SHP77 treated with DMSO at 0.1 percent for 48 hours (cell line): ENCODE measurements at regions not wholly inside any gene's neighbourhood (a gene's known extent, or its start where the extent isn't known, plus 50 kb on each side); places are given as distances from the start of the nearest gene placed in this dataset.
"Not testable (repeated sequence)": the region's sequence is repeated elsewhere in the genome, so short reads cannot be mapped to it uniquely, and the experiment has no call there.

Experiments
- DNase-seq: peaks from one replicate; lab custom pipeline; 2025; lab: John Stamatoyannopoulos, UW

DNA sequence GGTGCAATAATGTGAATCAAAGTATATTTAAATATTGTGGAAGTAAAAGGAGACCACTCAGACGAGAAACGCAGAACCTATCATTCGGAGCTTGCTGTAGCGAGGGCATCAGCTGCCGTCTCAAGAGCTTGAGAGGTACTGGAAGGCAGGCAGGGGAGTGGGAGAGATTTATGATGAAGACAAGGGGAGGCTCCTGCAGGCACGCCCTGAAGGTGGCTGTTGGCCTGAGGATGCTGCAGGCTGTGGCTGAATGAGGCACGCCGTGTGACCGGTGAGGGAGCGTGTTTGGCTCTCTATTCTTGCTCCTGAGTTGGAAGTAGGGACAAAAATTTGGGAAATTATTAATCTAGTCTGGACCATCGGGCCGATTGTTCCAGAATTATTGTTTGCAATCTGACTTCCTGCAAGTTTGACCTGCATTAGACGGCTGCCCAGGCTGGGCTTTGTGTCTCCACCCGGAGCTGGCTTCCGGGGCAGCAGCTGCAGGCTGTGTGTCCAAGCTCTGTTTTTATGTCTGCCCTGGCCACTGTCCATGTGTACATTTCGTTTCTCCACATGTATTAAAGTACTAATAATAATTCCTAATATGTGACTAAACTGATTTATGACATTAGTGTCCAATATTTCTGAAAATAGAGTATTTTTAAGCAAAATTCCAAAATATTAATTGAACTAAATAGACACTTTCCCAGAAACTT, 91.1 kb upstream of the ANKRD10 start:
- DNase-seq, result peak; percentile 97

DNA sequence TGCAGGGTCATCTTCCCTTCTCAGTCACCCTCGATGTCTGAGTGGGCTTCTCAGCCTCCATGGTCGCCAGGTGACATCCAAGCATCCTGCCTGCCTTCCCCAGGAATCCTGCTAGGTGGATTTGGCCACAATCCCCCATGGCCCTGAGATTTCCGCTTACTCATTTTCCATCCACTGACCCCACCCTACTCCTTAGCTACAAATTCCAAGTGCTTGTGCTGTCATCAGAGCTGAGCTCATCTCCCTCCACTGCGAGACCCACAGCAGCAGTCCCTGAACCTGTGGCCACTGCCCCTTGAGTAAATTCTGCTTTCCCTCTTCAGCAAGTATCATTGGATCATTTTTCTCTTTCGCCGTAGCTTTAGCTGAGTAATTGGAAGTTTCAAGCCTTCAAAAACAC, 90.5 kb upstream of the ANKRD10 start:
- DNase-seq, result peak; percentile 81

DNA sequence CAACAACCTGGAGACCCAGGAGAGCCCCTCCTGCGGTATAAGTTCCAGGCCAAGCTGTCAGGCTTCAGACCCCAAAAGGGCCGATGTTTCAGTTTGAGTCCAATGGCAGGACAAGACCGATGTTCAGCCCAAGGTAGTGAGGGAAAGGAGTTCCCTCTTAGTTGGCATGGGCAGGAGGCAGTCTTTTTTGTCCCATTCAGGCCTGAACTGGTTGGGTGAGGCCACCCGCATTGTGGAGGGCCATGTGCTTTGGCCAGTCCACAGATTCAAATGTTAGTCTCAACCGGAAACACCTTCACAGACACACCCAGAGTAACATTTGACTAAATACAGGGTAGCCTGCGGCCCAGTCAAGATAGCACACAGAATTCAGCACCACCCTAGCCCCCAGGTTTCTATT, 89.6 kb upstream of the ANKRD10 start:
- DNase-seq, result no peak

DNA sequence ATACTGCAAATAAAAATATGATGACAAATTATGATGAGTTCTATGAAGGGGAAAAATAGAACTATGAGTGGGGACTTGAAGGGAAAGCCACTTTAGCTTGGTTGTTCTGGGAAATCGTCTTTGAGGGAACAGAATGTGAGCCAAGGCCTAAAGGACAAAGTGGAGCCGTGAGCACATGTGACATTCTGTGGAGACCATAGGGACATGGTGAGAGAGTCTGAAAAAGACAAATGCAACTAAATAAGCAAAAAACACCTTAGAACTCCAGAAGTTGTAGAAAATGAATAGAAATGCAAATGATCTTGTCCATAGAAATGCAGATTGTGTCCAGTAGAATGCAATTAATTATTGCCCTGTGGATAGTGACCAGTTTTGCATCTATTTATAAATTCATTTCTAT, 86.8 kb upstream of the ANKRD10 start:
- no peak for DNase-seq

DNA sequence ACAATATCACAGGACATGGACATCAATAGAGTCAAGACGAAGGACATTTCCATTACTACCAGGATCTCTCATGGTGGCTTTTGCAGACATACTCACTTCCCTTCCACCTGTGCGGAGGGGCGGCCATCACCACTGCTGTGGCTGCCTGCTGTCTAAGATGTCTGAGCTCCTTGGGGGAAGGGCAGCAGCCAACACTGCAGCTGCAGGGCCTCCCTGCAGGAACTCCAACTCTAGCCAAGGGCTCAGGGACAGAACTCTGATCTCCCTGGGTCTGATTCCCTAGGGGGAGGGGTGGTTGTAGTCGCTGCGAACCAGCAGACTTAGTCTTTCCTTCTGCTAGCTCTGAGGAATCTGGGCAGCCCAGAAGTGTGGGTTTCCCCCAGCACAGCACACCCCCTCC, 78.9 kb upstream of the ANKRD10 start:
- no peak for DNase-seq

DNA sequence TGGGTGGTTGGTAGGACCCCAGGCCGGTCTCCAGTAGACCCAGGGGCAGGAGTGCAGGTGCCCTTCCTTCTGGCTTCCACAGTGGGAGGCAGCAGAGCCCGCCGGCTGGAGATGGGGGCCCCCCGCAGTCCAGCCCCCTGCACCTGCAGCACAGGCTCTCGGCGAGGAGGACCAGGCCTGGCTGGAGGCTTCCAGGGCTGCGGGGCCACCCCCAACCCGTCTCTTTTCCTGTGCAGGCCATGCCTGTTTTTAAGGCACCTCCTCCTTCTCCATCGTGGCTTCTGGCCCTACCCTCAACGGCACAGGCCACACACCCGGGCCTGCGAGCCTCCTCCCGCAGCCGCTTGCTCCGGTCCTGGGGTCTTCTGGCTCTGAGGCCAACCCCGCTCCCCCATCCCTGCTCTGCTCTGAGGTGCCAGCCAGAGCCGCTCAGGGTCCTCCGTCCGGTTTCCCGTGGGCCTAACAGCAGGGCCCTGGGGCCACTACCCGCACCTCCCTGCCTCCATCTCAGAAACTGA, 77.2 kb upstream of the ANKRD10 start:
- DNase-seq, result no peak

DNA sequence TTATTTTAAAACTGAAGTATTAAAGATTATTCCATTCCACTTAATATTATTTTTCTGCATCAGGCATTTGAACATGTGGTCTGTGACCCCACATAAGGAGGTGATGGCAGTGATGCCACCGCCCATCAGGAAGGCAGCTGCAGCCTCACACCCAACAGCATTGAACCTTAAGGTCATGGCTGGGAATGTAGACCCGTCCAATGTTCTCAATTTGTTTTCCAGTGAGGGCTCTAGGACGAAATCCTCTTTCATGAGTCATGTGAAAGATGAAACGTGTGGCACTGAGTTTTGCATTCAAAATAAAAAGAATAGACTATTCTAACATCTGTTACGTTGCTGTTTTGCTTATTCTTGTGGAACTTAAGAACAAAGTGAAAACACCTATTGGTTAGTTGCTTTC, 74.5 kb upstream of the ANKRD10 start:
- DNase-seq, result no peak

DNA sequence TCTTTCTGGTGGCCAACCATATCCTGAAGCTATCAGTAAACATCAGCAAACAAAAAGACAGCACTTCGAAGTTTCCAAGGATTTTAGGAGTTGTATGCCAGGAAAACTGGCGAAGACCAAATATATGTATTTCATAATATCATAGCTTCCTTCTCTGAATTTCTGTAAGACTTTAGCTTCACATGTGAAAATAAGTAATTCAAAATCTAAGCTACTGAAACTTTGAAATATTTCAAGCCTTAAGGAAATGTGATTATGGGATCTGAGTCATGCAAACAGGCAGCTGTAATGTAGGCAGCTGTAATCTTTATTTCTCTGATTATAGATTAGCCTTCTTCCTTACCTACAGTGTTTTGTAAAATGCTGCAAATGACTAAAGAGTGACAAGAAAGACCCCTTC, 70.7 kb upstream of the ANKRD10 start:
- DNase-seq, result no peak

DNA sequence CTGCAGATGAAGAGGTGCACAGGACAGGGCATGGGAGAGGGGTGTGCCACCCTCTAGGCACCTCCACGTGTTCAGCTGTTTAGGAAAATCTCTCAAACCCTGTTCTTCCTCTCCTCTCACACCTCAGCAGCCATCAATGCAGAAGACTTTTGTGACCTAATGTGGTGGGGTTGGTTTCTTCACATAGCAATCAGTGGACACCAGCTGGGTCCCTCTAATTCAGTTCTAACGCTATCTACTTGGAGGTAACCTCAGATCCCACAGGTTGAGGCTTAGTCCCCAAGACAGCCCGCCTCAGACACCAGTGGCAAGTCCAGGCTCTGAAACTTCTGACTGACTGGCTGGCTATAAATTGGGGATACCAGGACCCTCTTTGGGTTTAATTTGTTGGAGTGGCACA, 69.9 kb upstream of the ANKRD10 start:
- DNase-seq, result no peak

DNA sequence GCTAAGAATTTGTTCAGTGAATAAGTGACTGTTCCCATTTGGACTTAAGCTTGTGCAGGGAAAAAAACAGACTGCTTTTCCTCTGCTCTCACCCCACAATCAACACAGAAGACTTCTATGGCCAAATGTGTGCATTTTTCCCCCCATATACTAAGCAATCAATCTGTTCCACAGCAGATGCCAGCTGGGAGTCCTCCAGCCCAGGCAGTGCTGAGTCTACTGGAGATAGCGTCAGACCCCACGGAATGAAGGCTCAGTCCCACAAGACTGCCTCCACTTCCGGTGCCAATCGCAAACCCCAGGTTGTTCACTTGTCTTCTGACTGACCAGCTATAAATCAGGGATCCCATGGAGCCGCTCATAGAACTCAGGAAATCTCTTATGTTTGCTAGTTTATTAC, 69.5 kb upstream of the ANKRD10 start:
- no peak for DNase-seq

DNA sequence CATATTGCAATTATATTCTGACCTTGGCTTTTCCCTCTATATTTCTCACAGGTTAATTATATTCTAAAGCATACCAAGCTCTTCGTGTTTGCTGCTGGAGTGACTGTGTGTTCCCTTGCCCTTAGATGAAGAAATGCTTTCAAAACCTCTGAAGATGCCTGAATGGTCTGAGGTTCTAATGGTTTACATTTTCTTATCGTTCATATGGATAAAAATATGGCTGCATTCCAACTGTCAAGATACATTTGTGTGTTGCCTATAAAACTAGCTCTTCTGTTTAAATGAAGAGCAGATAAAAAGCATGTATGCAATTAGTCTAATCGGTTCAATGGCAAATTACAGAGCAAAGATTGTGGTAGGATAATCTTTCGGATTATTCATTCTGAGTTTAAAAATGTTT, 68.4 kb upstream of the ANKRD10 start:
- DNase-seq, result no peak

DNA sequence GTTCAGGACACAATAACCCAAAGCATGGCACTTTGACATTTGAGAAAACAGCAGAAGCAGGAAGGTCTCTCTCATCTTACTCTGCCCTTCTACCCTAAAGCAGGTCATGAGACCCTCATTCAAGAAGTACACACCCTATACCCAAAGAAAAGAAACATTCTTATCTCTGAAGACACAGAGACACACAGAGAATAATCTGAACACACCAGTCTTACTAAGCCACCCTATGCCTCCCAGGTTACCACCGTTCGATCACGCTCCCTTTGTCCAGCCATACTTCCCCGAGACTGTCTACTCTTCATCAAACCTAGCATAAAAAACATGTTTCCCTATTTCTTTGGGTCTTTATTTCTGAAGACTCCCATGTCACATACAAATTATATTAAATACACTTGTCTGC, 66.5 kb upstream of the ANKRD10 start:
- DNase-seq, result no peak

DNA sequence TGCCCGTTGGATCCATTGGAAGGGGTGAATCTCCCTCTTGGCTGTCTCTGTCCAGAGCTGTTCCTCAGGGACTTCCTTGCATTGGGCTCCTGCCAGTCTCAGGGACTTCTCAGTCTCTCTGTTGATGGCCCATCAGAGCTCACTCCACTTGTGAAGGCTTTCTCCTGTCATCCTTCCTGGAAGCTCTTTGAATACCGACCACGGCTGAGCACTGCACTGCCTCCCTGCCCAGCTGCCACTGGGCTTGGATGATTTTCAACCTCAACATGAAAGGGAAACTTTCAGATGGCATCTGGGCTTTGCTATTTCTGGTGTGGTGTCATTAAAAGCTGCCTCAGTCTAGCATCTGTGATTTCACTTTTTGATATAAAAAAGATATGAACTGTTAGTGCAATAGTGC, 66.1 kb upstream of the ANKRD10 start:
- no peak for DNase-seq

DNA sequence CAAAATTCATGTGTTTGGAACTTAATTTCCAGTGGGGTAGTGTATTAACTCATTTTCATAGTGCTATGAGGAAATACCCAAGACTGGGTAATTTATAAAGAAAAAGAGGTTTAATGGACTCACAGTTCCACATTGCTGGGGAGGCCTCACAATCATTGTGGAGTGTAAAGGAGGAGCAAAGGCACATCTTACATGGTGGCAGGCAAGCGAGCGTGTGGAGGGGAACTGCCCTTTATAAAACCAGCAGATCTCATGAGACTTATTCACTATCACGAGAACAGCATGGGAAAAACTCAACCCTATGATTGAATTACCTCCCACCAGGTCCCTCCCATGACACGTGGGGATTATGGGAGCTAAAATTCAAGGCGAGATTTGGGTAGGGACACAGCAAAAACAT, 64.3 kb upstream of the ANKRD10 start:
- DNase-seq, result not testable (repeated sequence)

DNA sequence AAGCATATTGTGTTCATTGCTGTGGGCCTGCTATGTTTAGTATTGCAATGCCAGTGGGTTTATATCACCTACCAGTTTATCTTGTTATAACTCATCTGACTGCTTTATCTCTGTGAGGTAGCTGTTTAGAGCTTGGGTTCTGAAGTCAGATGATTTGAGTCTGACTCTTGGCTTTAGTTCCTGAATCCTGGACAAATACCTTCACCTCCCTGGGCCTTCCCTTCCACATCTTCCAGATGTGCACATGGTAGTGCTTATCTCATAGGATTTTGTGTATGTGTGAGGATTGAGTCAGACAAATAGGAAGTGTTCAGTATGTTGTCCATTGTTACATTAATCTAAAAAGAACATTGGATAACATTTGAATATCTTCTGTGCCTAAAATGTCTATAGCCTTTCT, 63.5 kb upstream of the ANKRD10 start:
- DNase-seq, result no peak

DNA sequence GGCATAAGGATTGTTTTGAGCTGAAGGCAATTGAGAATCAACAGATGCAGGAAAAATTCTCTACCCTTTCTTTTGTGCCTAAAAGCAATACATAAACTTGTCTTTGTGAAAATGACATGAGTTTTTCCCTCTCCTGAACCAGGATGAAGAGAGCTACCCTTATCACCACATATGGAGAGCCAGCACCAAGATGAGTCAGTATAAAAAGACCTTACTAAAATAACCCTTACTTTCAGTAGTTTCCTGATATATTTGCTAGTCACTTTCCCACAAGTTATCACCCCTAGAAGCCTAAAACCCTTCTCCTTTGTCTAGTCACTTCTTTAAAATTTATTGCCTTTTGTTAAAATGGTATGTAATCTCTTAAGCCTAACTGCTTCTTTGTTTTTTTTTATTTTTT, 61.9 kb upstream of the ANKRD10 start:
- no peak for DNase-seq

DNA sequence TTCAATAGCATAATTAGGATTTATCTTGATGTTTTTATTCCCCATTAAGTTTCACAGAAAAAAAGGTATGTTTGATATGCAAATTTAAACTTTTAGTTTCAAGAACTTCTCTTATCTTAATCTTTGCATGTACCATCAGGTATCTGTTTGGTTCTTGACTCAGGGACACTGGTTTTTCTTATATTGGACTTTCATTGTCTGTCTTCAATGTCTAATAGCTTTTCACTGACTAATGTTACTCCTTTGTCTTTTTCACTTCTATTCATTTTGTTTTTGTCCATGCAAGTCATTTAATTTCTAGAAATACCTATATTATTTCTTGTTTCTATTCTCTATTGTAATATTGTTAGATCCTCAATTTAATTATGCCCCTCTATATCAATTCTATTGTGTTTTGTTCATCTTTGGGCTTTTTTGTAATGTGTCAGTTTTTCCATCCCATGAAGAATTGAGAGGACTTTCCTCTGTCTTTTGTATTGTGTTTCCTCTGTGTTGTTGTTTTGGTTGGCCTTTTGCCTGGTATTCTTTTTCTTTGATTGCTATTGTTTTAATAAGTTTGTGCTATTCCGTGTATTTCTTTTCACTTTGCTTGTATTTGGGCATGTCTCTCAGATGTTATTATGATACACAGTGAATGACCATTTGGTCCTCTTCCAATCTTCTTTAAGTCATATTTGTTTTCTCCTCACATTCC, 58.3 kb upstream of the ANKRD10 start:
- no peak for DNase-seq

DNA sequence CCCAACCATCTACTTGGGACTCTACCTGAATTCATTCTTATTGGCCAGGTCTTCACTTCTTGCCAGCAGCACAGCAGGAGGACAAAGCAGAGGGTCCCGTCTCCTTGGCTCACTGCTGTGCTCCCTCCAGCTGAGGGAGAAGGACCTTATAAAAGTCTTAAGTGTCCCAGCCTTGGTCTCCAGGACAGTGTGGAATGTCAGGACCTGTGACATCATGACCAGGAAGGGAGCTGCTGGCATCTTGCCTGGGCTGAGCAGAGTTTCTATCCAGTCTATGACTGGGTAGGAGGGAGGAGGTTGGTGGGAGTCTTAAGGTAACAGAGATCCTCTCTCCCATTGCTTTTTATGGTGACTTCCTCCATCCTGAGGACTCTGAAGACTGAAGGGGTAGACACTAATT, 56.6 kb upstream of the ANKRD10 start:
- no peak for DNase-seq

DNA sequence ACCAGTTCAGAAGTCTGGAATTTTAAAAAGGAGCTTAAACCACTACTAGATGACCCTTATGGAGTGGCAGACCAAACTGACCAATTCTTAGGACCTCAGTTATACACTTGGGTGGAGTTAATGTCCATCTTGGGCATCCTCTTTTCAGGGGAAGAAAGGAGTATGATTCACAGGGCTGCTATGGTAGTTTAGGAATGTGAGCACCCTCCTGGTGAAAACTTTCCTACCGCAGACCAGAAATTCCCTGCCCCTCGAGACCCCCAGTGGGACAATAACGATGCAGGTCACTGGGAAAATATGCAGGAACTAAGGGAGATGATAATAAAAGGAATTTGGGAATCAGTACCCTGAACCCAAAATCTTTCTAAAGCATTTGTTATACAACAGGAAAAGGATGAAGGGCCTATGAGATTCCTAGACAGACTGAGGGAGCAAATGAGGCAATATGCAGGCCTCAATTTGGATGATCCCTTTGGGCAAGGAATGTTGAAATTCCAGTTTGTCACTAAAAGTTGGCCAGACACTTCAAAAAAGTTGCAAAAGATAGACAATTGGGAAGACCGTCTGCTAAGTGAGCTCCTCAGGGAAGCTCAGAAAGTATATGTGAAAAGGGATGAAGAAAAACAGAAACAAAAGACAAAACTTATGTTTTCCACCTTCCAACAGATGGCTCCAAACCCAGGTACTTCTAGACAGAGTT, 52.4 kb upstream of the ANKRD10 start:
- not testable (repeated sequence) for DNase-seq

DNA sequence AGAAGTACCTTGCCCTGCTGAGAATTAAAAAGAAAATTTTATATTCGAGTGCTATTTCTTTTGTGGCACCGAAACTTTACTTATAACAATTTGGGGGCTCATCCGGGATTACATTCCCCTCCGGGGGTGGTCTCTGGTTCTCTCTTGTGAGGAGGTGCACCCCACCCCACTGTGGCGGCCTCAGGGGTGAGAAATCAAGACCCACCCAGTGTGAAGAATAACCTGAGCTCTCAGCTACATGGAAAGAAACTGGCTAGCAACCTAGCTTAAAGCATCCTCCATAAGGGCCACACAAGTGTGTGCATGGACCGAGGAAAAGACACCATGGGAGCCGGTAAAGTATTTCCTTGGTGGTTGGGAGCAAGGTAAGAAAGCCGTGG, 50.9 kb upstream of the ANKRD10 start:
- no peak for DNase-seq

DNA sequence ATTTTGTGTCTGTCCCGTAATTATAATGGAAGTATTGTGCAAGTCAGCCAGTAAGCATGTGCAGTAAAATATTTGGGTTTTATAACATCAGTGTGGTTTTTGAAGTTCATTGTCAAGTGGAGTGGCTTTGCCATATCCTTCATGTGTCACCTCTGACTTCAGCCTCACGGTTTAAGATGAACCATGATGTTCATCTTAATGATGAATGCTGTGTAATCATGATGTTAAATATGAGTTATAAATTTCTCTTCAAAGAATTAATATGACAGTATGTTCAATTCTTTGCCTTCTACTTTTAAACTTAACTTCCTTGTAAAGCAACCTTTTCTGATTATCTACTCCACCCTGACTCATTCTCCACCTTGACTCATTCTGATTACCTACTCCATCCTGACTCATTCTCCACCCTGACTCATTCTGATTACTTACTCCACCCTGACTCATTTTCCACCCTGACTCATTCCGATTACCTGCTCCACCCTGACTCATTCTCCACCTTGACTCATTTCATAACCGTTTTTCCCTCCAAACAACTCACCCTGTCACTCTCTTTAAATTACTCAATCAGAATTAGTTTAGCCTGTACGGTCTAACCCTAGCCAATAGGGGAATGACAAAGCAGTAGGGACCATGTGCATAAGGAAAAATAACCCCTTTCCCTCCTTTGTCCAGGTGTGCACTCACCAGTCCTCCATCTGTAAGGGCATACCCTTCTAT, 50.3 kb upstream of the ANKRD10 start:
- no peak for DNase-seq
